HuH-7.5 (cell line): ENCODE measurements at regions not wholly inside any gene's neighbourhood (a gene's known extent, or its start where the extent isn't known, plus 50 kb on each side); places are given as distances from the start of the nearest gene placed in this dataset.
"Not testable (repeated sequence)": the region's sequence is repeated elsewhere in the genome, so short reads cannot be mapped to it uniquely, and the experiment has no call there.

ENCODE experiments used
- DNase-seq: peaks from one replicate; pipeline ENCODE4 v3.0.0; 2011; ENCODE audit warnings: low spot score

DNA sequence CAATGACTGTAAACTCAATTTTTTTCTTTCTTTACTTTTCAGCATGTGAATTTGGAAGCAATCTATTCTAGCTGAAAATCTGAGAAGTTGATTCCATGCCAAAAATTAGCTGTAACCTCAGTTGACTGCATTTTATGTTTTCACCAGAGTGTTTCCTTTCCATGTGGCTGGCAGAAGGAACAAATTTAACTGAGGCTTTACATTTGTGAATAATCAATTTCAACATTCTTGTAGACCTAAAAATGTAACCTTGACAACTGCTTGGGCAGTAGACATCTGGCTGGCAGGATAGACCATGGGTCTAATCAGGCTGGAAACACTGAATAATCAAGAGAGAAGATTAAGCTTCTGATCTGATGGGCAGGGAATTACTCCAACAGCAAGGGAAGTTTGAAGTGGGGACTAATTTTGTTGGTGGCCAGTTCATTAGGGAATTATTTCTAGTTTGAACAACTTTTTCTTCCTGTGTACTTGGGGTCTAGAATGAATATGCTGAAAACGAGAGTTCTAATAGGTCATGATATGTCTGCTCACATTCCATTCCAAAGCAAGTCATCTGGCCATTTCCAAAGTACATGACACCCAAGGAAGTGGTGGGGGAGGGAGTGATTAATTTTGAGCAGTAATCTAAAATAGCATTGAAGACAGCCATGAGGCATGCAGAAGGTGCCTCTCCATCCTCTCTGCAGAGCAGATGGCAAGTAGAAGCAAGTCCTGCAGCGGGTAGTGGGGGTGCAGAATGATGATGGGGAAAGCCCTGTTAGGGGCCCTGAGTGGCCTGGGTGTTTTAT is 68.2 kb downstream of the ATP23 start:
- no peak for DNase-seq

DNA sequence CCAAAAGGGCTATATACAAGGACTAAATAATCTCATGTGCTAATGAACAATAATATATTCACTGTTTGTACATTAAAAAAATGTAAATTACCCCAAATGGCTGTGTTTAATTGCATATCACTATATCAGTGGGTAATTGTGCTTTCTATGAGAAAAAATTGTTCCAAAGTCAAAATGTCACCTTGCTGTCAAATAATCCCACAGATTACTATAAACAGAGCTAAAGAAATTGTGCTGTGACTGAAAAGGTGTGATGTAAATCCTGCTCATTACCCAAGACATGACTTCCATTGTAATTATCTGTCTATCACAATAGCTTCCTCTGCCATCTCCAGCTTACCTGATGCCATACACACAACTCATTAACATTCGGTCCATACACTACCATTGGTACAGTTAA is 70.3 kb downstream of the ATP23 start:
- DNase-seq = no peak

DNA sequence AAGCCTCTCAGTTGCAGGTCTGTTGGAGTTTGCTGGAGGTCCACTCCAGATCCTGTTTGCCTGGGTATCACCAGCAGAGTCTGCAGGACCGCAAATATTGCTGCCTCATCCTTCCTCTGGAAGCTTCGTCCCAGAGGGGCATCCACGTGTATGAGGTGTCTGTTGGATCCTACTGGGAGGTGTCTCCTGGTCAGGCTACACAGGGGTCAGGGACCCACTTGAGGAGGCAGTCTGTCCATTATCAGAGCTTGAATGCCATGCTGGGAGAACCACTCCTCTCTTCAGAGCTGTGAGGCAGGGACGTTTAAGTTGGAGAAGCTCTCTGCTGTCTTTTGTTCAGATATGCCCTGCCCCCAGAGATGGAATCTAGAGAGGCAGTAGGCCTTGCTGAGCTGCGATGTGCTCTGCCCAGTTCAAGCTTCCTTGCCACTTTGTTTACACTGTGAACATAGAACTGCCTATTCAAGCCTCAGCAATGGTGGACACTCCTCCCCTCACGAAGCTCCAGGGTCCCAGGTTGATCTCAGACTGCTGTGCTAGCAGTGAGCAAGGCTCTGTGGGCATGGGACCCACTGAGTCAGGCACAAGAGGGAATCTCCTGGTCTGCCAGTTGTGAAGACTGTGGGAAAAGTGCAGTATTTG is 81.1 kb downstream of the ATP23 start:
- DNase-seq = not testable (repeated sequence)

DNA sequence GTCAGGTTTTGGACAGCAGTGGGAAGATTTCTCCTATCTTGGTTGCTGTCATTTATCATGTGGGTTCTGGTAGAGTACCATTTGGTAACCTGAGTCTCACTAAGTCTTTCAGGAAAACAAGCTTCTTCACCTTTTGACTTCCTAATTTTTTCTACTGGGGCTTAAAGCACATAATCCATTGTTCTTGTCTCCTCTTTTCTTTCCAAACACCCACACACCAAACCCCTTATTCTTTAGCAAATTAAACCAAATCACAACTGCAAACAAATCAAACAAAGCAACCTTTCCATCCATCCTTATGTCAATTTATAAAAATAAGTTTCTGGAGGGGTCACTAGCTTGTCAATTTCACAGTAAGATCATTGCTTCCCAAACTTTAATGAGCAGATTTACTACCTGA is 84.1 kb downstream of the ATP23 start:
- DNase-seq = no peak

DNA sequence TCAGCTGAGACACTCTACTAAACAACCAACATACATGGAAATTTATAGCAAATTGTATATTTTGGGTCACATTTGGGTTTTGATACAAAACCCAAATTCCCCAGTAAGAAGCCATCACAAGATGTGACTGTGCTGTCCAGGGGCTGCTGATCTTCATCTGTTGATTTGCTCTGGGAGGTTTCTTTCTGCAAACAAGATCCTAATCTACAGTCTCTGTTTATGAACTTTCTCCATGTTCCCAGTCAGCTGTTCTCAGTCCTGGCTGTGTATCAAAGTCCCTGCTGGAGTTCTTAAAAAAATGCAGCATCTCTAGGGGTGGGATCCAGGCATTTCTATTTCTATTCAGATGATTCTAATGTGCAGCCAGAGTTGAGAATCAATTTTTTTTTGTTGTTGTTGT is 85.1 kb downstream of the ATP23 start:
- no peak for DNase-seq

DNA sequence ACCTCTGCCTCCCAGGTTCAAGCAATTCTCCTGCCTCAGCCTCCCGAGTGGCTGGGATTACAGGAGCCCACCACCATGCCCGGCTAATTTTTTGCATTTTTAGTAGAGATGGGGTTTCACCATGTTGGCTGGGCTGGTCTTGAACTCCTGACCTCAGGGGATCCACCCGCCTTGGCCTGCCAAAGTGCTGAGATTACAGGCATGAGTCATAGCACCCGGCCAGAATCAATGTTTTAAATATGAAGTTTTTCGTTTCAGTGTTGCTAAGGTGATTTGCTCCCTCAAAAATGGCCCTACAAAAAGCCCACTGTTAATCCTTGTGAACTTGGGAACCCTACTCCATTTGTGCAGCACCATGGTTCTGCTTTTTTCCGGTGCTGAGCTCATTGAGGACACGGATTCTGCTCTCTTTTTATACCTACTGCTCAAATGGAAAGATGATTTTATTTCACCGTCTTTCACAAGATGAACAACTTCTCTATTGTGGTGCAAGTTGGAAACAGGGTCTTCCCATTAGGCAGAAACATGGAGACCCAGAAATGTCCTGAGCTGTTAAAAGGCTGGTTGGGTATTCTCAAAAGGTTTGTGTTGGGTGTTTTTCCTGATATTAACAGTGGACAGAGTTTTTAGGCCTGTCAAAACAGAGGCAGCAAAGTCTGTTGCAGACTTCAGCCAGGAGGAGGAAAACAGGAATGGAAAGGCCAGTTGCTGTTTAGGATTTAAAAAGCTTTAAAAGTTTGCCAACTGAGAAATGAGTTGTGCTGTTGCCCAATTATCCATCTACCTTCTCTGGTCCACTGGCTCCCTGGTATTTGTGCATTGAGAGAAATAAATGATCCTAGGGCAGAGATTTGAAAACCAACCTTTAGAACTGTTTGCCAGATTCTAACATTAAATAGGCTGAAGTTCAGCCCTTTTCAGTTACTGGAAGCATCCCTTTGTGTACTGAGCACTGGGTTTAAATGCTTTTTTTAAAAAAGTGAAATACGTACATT is 85.8 kb downstream of the ATP23 start:
- DNase-seq = no peak

GRCh38 chr12:58028294-58028693 is 86.9 kb downstream of the ATP23 start:
- DNase-seq = no peak

DNA sequence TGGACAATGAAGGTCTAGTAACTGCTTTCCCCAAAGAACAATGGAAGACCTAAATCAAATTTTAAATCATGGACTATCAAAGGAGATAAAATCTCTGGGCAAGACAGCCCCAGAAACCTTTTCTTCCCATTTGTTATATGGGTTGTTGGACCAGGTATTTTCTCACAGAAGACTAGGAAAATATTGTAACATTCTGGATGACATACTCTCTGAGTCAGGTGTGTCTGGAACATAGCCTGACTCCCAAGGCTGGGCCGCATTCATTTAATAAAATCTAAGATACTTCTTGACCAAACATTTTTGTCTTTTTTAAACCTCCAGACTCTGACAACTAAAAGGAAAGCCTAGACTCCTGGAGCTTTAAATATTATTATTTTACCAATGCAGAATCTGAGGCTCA is 87.9 kb downstream of the ATP23 start:
- DNase-seq = no peak

DNA sequence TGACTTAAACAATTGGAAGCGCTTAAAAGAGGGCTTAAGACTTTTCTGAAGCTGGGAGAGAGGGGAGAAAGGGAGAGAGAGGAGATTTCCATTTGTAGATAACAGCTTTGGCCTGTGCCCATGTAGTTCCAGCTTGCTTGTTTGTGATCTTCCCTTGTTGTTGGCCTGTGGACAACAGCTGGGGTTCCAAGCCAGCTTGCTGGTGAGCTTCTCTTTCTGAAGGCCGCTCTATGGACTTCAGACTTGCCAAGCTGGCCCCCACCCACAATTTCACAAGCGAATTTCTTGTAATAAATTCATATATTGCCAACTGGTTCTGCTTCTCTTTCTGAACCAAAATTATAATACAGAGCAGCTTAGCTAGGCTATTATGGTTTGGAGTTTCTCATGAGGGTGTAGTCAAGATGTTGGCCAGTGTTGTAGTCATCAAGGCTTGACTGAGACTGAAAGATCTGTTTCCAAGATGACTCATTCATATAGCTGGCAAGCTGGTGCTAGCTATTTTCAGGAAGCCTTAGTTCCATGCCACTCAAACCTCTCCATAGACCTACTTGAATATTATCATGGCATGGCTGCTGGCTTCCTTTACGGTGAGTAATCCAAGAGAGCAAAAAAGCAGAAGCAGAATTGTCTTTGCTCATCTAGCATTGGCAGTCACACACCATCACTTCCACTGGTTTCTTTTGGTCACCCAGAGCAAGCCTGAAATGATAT is 89.4 kb downstream of the ATP23 start:
- DNase-seq = no peak

DNA sequence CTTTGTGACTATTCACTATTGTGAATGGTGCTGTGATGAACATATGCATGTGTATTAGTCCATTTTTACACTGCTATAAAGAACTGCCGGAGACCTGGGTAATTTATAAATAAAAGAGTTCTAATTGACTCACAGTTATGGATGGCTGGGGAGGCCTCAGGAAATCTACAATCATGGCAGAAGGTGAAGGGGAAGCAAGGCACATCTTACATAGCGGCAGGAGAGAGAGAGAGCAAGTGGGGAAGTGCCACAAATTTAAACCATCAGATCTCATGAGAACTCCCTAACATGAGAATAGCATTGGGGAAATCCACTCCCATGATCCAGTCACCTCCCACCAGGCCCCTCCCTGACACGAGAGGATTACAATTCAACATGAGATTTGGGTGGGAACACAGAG is 90.8 kb downstream of the ATP23 start:
- DNase-seq = no peak

GRCh38 chr12:58033831-58034230 is 92.5 kb downstream of the ATP23 start:
- DNase-seq = no peak

DNA sequence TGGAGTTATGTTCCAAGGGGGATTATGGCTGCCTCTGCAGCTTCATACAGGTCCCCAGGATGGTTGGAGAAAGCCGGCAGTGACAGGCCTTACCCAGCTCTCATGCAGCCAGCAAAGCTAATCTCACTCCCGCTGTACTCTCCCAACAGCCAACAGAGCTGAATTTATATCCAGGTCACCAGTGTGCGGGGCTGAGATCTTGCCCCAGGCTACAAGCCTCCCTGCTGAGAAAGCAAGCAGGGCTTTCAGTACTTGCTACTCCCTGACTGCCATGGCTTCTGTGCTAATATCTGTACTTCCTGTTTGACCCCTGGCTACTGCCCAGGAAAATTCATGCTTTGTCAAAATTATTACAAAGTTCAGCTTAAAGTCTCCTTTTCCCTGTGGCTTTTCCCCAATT is 92.9 kb downstream of the ATP23 start:
- no peak for DNase-seq

DNA sequence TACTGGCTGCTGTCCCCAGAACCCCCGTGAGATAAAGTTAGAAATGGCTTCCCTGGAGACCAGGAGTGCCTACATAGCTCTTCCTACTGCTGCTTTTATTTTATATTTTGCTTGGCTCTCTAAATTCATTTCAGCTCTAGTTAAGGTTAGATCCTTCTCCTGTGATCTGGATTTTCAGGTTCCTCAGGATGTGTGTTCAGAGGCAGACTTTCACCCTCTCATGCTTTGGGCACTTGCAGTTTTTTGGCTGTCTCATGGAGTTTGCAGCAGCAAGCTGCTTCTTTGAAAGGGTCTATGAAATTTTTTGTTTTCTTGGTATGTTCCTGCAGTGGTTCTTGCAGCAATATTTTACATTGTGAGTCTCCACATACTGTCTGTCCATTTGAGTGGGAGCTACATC is 93.3 kb downstream of the ATP23 start:
- no peak for DNase-seq

DNA sequence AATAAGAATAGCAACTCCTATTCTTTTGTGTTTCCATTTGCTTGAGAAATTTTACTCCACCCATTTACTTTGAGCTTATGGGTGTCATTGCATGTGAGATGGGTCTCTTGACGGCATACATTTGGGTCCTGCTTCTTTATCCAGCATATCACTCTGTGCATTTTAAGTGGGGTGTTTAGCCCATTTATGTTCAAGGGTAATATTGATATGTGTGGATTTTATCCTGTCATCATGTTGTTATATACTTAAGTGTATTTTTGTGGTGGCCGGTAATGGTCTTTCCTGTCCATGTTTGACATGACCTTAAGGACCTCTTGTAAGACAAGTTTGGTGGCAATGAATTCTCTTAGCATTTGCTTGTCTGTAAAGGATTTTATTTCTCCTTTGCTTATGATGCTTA is 100.1 kb downstream of the ATP23 start:
- no peak for DNase-seq

GRCh38 chr12:58044966-58045365 is 103.6 kb downstream of the ATP23 start:
- no peak for DNase-seq

DNA sequence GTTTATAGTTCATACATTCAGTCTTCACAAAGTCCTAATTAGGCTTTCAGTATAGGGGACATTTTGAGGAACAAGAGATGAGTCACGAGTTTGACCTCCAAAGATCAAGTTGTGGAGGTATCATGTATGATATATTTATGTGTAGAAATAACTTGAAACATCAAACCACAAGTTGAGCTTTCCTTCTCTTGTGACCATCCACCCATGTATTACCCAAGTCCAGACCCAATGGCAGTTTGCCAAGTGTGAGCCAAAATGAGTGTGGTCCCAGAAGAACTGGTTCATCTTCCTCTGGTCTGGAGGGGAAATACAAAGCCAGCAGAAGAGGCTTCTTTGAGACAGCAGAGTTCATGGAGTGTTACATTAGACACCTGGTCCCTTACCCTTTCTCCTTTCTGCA is 104.9 kb downstream of the ATP23 start:
- no peak for DNase-seq

DNA sequence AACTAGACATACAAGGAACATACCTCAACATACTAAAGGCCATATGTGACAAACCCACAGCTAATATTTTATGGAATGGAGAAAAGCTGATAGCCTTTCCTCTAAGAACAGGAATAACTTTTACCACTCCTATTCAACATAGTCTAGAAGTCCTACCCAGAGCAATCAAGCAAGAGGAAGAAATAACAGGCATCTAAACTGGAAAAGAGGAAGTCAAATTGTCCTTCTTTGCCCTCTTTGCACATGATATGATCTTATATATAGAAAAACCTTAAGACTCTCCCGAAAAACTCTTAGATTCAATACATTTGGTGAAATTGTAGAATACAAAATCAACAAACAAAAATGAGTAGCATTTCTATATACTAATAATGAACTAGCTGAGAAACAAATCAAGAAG is 110.0 kb downstream of the ATP23 start:
- no peak for DNase-seq

- no peak for DNase-seq
Observed at GRCh38 chr12:58064666-58065065, 123.3 kb downstream of the ATP23 start.

DNA sequence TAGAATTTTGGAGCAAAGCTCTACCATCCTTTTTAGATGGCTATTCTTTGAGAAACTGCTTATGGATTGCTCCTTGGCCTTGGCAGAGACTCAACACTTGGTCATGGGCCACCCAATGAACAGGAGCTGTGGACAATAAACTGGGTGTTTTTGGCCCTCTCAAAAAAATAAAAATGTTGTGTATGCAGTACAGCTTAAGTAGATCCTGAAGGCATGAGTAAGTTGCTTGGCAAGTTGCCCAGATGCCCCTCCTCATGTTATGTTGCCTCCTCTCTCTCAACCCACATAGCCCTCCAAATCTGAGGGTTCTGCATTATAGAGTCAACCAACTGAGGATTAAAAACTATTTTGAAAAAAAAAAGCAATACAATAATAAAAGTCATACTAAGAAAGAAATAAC is 124.9 kb downstream of the ATP23 start:
- DNase-seq = no peak

DNA sequence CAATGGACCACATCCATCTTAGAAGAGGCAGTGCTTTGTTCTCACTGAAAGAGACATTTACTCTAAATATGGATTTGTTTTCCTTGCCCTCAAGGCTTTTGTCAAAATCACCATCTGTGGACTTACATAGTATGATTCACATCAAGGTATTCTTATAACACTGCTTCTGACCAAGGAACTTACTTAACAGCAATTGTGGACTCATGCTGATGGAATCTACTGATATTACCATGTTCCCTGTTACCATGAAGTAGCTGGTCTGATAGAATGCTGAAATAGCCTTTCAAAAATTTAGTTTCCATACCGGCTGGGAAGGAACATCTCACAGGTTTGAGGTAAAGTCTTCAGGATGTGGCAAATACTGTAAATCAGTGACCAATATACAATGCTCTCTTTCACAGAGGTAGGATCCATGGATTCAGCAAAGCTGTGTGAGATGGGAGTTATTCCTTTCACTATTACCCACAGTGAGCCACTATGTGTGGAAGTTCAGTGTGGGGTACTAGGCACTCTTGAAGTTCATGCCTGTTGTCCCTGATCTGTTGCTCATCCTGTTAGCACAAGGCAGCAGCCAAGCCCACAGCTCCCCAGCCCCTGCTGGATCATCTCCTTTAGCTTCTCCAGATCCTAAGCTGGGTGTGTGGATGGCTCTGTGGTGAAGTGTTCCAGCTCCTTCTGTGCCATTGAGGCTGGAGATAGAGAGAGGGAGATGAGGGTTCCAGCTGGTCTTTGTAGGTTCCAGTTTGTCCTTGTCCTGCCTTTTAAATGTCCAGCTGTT is 126.4 kb downstream of the ATP23 start:
- DNase-seq = no peak

DNA sequence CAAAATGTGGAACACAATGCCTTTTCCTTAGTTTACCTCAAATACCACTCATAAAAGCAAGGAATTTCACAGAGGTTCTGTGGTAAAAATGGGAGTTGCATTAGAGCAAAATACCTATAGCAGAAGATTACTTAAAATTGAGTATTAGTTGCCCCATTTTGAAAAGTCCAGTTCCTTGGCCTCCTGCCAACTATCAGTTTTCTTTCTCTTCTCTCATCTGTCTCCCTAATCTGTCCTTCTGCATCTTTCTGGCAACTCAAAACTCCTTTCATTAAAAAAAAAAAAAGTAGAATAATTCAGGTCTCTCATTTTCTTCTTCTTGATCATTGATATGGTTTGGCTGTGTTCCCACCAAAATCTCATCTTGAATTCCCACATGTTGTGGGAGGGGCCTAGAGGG is 127.3 kb downstream of the ATP23 start:
- DNase-seq = no peak
